AG08396 (cell line): ENCODE measurements at regions not wholly inside any gene's neighbourhood (a gene's known extent, or its start where the extent isn't known, plus 50 kb on each side); places are given as distances from the start of the nearest gene placed in this dataset.
"Not testable (repeated sequence)": the region's sequence is repeated elsewhere in the genome, so short reads cannot be mapped to it uniquely, and the experiment has no call there.

Experiments used
- DNase-seq: peaks from one replicate; pipeline ENCODE4 v3.0.0; 2012; ENCODE audit warnings: low spot score, mixed read lengths

- no peak for DNase-seq
Measured at GRCh38 chr4:129676934-129677333, 581.0 kb downstream of the C4orf33 start.

- no peak for DNase-seq
Measured at GRCh38 chr4:129682586-129682985, 586.6 kb downstream of the C4orf33 start.

DNA sequence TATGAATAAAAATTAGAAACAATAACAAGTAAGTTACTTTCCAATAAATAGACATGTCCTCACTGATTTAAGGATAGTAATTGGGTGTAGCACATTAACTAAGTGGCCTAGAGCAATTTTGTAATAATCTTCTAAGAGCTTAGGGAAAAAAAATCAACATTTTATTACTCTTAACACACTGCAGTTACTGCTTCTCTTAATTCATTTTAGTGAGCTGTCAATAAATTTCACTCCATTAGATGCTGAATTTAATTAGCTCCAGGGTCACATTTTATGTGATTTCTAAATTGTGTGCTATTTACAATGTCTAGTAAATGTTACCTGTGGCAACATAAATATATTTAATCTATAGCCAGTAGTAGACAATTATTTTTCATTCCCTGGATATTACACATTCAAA is 612.0 kb downstream of the C4orf33 start:
- no peak for DNase-seq

- DNase-seq: no peak
Measured at GRCh38 chr4:129708784-129709183, 612.8 kb downstream of the C4orf33 start.

DNA sequence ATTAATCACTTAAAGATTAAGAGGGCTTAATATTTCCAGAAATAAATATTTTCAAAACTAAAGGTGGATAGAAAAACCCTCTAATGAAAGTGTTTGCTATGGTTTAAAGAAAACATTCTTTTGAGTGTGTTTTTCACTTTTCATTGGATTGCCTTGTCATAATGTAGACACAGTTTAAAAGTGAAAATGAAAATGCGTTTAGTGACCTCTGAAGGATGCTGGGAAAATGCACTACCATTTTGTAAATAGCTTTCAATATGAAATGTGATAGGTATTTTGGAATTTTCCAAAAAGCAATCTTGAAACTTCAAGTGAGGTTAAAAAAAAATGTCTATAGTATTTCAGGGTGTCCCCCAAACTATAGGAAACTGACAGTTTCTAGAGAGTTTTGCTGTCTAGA is 642.2 kb downstream of the C4orf33 start:
- DNase-seq: no peak

DNA sequence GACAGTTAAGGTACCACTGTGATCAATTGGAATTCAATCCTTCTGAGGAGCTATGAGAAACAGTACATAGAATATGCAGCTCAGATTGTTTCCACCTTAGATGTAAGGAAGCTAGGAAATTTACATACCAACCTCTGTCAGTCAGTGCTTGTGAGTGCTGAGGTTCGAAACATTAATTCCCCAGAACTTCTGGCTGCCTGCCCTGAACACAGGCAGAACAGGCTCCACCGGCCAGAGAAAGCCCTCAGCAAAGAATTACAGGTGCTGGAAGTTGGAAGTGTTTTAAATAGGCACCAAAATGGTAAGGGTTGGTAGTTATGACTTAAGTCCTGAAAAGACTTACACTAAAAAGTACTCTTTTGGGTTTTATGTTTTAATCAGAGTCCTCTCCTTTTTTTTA is 651.8 kb downstream of the C4orf33 start:
- DNase-seq: no peak

DNA sequence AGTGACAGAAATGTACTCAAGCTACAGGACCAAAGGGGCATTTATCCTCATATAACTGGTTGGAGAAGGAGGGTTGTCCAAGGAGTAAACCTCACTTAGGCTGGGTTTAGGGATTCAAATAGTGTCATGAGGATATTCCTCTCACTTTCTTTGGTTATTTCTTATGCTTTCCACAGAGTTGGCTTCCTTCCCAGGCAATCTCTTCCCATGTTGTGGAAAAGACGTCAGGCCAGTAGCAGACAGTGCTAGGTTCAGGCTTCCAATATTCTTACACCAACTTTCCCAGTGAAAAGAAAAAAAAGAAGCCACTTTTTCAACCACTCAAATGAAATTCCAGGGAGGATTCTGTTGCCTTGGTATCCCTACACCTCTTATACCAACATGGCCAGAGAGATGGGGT is 653.0 kb downstream of the C4orf33 start:
- DNase-seq: no peak

DNA sequence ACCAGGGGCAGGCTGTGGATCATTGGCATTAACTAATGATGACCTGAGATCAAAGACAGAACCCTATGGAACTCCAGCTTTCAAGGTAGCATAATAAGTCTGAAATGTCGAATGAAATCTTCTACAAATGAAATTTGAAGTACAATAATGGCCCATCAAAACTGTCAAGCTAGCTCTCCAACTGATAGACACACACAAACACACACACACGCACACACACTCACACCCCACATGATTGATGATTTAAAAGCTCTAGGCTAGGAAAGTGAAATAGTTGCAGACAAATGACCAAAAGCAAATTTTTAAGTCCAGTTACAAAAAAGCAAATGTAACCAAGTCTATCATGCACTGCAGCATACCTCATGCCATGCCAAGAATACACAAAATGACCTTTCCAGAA is 655.7 kb downstream of the C4orf33 start:
- DNase-seq: no peak

GRCh38 chr4:129783596-129783995 is 687.6 kb downstream of the C4orf33 start:
- no peak for DNase-seq

DNA sequence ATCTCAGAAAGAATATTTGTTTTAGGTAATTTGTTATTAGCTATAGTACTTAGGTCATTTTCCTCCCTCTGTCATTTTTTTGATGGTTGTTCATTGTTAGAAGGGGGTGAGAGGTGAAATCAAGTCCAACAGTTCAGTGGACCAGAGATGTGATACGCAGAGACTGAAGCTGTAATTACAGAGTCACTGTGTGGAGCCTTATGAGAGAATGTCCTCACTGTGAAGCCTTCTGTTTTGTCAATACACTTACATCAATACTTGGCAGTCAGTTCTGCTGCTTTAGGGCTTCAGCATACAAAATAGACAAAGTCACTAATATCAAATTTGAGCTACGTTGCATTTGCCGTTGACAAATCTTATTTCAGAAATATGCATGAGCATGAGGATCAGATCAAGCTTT is 692.5 kb downstream of the C4orf33 start:
- DNase-seq: no peak

DNA sequence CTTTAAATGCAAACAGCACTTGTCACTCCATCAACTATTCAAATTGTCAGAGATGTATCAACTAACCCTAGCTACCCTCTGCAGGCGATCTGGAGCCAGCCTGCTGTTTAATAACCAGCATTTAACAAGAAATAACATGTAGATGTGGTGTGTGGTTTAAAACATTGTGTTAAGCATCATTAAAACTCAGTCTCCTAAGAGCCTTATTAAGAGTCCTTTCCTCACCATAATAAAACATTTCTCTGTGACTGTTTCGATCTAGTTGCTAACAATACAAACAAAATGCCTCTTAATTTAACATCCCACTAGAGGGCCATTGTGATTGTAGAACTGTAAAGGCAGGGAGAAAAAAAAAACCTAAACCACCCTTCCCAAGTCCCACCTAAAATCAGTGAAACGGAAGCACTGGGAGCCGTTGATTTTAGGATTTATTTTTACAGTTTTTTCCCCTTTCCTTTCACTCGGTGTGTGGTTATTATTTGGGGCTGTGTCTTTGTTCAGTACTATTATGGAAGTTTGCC is 708.6 kb downstream of the C4orf33 start:
- no peak for DNase-seq

GRCh38 chr4:129806986-129807385 is 711.0 kb downstream of the C4orf33 start:
- no peak for DNase-seq

DNA sequence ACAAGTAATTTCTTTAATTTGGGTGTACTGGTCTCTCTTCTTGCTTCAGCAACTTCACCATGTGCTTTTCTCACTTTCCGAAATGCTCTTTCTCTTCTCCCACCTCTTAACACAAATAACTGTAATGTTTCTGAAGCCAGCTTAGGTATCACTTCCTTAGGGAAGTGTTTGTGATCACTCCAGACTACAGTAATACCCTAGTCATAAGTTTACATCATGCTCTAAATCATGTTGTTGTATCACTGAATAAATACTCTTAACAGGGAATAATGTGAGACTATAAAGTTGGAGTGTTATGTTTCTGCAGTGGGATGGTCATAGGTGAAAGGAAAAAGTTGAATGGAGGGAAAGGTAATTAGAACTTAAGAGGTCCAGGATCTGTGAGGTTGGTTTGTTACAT is 712.3 kb downstream of the C4orf33 start:
- no peak for DNase-seq

DNA sequence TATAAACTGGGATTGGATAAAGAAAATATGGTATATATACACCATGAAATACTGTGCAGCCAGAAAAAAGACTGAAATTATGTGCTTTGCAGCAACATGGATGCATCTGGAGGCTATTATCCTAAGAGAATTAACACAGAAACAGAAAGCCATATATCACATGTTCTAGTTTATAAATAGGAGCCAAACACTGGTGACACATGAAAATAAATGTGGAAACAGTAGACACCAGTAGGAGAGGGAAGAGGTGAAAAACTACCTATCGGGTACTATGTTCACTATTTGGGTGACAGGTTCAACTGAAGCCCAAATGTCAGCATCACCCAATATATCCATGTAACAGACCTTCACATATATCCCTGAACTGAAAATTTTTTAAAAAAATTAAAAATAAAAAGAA is 725.1 kb downstream of the C4orf33 start:
- no peak for DNase-seq

- DNase-seq: no peak
Measured at GRCh38 chr4:129821963-129822362, 726.0 kb downstream of the C4orf33 start.

DNA sequence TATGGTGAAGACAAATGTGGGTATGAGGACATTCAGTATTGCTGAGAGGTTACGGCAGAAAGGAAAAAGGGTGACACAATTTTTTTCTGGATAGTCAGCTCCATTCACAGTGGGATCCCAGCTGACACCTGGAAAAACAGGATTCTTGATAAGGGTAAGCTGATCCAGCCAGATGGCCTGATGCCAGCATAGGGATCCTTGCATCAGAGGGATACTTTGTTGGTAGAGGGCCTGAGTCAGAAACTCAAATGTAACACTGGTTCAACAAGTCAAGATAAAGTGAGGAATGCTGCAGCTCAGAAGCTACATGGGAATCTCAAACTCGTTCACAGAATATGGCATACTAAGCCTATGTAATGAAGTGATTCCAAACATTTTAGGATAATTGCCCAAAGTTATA is 726.7 kb downstream of the C4orf33 start:
- DNase-seq: no peak

DNA sequence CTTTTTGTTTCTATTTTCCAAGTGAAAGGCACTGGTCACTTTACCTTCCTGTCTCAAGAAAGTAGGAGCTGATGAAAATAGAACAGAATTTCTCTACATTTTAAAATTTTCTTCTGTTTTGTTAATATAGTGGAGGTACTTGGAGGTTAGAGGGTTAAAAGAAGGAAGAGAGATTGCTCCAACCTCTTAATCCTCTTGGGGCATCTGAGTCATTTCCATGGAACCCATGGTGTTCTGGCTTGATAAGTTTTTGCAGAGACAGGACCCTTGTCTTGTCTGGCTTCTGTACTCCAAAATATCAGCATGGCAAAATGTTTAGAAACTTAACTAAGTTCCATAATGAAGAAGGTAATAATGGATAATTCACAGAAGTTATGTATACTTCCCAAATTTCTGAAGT is 727.2 kb downstream of the C4orf33 start:
- DNase-seq: no peak

DNA sequence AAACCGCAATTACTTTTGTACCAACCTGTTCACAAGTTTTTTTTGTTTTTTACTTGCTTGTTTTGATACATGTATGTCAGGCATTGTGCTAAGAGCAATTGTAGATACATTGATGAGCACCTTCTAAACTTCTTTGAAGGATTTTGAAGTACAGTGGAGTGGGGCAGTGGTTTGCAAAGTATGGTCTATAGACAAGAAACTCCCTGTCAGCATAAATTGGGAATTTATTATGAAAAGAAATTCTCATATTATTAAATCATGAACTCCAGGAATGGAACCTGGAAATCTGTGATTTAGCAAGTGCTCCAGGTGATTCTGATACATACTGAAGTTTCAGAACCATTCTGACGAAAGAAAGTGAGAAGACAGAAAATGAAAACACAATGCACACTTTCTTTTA is 733.4 kb downstream of the C4orf33 start:
- no peak for DNase-seq

- no peak for DNase-seq
Measured at GRCh38 chr4:129839687-129840086, 743.7 kb downstream of the C4orf33 start.

GRCh38 chr4:129842096-129842495 is 746.1 kb downstream of the C4orf33 start:
- DNase-seq: no peak

GRCh38 chr4:129852434-129852833 is 756.5 kb downstream of the C4orf33 start:
- DNase-seq: no peak

- DNase-seq: not testable (repeated sequence)
Measured at GRCh38 chr4:129853685-129854467, 757.9 kb downstream of the C4orf33 start.

- DNase-seq: no peak
Measured at GRCh38 chr4:129862461-129862860, 766.5 kb downstream of the C4orf33 start.

DNA sequence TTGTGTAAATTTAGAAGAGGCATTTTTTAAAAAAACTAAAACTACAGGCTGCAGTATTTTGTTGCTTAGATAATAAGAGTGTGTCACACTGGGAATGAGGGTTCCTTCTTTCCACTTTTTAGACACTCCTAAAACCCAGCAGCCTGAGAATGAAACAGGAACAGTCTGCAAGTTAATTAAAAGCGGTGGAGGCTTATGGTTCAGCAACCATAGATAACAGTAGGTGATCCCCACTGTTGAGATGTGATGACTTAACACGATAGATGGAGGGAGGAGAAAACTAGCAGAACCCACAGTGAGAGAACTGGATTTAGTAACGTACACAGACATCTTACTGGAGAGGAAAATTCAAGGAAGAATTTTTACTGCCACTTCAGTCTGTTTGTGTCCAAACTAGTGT is 767.3 kb downstream of the C4orf33 start:
- no peak for DNase-seq
